AG09309 (cell line): ENCODE measurements at regions not wholly inside any gene's neighbourhood (a gene's known extent, or its start where the extent isn't known, plus 50 kb on each side); places are given as distances from the start of the nearest gene placed in this dataset.
"Not testable (repeated sequence)": the region's sequence is repeated elsewhere in the genome, so short reads cannot be mapped to it uniquely, and the experiment has no call there.

Experiments used
- DNase-seq: peaks from one replicate; pipeline ENCODE4 v3.0.0-alpha.2; 2010; ENCODE audit warnings: low read depth
- H3K4me3 ChIP-seq: 2 replicates; pipeline ENCODE4 v1.5.1; 2011; ENCODE audit warnings: mild to moderate bottlenecking, low read depth, low read length, moderate library complexity; ENCODE audit not compliant: control insufficient read depth
- TF ChIP-seq, protein P1 (sequence below): IDR thresholded peaks from 2 replicates; pipeline ENCODE4 v1.5.1; 2011; ENCODE audit warnings: mild to moderate bottlenecking, low read depth, low read length, inconsistent platforms; ENCODE audit not compliant: insufficient read depth, control insufficient read depth; ENCODE audit errors: missing control alignments

DNA sequence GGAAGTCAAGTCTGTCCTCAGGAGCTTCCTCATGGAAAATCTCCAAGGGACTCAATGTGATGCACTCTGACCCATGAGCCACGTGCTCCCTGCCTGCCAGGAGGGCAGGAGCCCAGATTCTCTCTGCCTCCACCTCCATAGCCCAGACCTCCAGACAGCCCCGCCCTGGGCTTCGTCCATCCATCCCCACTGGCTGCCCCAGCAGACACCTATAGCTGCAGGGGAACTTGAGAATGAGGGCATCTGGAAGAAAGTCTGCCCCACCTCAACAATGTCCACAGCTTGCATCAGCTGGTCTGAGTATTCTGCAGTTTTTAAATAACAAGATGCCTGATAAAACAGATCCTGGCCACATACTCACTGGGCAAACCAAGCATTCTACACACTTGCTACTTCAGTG lies 418.8 kb upstream of the SMIM21 start:
- DNase-seq: no peak
- TF ChIP-seq, protein P1, sequence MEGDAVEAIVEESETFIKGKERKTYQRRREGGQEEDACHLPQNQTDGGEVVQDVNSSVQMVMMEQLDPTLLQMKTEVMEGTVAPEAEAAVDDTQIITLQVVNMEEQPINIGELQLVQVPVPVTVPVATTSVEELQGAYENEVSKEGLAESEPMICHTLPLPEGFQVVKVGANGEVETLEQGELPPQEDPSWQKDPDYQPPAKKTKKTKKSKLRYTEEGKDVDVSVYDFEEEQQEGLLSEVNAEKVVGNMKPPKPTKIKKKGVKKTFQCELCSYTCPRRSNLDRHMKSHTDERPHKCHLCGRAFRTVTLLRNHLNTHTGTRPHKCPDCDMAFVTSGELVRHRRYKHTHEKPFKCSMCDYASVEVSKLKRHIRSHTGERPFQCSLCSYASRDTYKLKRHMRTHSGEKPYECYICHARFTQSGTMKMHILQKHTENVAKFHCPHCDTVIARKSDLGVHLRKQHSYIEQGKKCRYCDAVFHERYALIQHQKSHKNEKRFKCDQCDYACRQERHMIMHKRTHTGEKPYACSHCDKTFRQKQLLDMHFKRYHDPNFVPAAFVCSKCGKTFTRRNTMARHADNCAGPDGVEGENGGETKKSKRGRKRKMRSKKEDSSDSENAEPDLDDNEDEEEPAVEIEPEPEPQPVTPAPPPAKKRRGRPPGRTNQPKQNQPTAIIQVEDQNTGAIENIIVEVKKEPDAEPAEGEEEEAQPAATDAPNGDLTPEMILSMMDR: no peak
- H3K4me3 ChIP-seq: no peak overlapping the region

DNA sequence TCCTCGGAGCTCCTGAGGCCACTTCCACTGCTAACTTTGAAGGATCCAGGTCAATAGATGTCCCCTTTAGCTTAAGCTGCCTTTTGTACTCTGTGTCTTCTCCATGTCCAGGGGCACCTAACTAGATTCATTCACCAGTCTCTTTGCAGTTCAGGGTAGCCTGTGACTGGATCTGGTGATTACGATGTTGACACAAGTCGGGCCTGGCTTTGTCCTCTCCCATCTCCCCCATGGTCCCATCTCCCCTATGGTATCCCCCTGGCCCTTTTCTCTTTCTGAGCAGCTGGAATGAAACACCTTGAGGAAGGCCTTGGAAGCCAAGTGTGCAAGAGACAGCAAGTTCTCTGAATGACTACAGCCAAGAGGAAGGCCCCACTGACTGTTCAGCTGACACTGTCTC lies 417.9 kb upstream of the SMIM21 start:
- TF ChIP-seq, protein P1: no peak
- H3K4me3 ChIP-seq: no peak overlapping the region
- DNase-seq: no peak

DNA sequence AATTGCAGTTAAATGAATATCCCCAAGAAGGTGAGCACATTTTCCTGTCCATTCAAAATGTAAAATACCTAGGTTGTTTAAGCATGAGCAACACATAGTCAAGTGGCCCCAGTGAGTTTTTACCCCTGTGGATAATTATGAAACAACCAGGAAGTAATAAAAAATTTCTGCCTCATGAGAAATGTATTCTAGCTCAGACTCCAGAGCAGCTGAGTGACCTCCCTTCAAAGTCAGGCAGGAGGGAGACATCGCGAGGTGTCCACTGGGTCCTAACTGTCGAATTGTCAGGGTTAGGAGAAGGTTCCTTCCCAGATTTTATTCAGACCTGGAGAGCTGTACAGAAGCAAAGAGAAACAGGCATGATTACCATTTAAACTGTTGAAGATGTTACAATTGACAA lies 416.6 kb upstream of the SMIM21 start:
- no peak overlapping the region for H3K4me3 ChIP-seq
- DNase-seq: no peak
- TF ChIP-seq, protein P1: no peak

DNA sequence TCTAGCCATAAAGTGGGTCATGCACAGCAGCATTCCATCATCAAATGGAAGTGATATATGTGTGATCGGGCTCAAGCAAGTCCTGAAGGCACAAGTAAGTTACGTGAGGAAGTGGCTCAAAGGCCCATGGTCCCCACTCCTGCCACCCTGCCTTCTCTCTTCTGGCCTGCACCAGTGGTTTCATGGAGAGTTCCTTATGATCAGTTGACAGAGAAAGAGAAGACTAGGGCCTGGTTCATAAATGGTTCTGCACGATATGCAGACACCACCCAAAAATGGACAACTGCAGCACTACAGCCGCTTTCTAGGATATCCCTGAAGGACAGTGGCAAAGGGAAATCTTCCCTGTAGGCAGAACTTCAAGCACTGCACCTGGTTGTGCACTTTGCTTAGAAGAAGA lies 412.6 kb upstream of the SMIM21 start:
- no peak for DNase-seq
- TF ChIP-seq, protein P1: no peak
- H3K4me3 ChIP-seq: no peak overlapping the region

DNA sequence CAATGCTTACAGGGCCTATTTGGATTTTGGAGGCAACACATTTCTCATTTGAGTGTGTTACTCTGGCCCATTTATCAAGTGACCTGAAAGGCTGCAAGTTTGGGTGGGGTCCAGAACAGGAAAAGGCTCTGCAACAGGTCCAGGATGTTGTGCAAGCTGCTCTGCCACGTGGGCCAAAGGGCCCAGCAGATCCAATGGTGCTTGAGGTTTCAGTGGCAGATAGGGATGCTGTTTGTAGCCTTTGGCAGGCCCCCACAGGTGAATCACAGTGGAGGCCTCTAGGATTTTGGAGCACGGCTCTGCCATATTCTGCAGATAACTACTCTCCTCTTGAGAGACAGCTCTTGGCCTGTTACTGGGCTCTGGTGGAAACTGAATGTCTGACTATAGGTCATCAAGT lies 412.2 kb upstream of the SMIM21 start:
- not testable (repeated sequence) for H3K4me3 ChIP-seq, DNase-seq

DNA sequence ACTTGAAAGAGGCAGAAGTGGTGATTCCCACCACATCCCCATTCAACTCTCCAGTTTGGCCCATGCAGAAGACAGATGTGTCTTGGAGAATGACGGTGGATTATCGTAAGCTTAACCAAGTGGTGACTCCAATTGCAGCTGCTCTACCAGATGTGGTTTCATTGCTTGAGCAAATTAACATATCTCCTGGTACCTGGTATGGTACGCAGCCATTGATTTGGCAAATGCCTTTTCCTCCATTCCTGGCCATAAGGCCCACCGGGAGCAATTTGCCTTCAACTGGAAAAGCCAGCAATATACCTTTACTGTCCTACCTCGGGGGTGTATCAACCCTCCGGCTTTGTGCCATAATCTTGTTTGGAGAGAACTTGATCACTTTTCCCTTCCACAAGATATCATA lies 411.5 kb upstream of the SMIM21 start:
- DNase-seq: no peak
- TF ChIP-seq, protein P1: no peak
- no peak overlapping the region for H3K4me3 ChIP-seq

DNA sequence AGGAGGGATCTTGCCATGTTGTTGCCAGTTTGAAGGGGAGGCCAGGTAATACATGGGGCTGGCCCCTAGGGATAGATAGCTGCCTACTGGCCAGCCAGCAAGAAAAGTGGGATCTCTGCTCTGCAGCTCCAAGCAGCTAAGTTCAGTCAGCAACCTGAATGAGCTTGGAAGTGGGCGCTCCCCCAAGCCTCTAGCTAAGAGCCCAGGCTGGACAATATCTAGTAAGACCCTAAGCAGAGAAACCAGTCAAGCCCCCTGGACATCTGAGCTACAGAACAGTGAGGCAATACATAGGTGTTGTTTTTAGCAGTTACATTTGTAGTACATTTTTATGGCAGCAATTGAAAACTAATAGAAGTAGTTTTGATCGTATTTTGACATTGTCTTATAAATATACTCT lies 409.8 kb upstream of the SMIM21 start:
- H3K4me3 ChIP-seq: no peak overlapping the region
- DNase-seq: no peak
- TF ChIP-seq, protein P1: no peak
